ENCODE measurements at regions not wholly inside any gene's neighbourhood (a gene's known extent, or its start where the extent isn't known, plus 50 kb on each side); places are given as distances from the start of the nearest gene placed in this dataset.

DNA sequence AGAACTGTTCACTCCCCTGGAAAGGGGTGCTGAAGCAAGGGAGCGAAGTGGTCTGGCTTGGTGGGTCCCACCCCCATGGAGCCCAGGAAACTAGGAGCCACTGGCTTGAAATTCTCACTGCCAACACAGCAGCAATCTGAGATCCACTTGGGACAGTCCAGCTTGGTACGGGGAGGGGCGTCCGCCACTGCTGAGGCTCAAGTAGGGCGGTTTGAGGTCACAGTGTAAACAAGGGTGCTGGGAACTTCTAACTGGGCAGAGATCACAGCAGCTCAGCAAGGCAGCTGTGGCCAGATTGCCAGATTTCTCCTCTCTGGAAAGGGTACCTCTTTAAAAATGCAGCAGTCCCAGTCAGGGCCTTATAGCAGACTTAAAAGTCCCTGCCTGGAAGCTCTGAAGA, 53.9 kb upstream of the GALNTL6 start:
- Histone ChIP-seq H3K4me3 (no peak overlapping the region), H3K9me3 (replicated peaks) (no peaks in the 10 kb centered on the region), H3K4me1 (no peaks in the 10 kb centered on the region), H3K27me3 (no peaks in the 10 kb centered on the region), H3K27ac (no peak overlapping the region), H3K36me3 (no peaks in the 10 kb centered on the region)
- DNase-seq, result peak in 1 of 2 experiments; percentile 1

DNA sequence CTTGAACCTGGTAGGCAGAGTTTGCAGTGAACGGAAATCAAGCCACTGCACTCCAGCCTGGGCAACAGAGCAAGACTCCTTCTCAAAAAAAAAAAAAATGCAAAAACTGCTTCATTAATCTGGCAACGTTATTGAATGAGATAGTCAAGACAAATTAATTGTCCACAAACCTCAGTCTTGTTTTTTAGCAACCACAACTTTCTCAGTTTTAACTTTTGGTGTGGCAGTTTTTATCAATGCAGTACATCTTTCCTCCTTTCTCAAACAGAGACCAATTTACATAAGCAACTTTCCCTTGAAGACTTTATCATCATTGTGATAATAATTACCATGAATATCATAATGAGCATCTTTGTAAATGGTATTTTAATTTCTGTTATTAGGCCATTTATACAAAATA, 61.7 kb upstream of the GALNTL6 start:
- no peaks in the 10 kb centered on the region for H3K36me3 ChIP-seq
- H3K27ac ChIP-seq, result no peak overlapping the region
- no peaks in the 10 kb centered on the region for H3K27me3 ChIP-seq
- H3K4me3 ChIP-seq, result no peak overlapping the region
- no peaks in the 10 kb centered on the region for H3K9me3 ChIP-seq (replicated peaks)
- DNase-seq, result no peak
- H3K4me1 ChIP-seq, result no peaks in the 10 kb centered on the region

DNA sequence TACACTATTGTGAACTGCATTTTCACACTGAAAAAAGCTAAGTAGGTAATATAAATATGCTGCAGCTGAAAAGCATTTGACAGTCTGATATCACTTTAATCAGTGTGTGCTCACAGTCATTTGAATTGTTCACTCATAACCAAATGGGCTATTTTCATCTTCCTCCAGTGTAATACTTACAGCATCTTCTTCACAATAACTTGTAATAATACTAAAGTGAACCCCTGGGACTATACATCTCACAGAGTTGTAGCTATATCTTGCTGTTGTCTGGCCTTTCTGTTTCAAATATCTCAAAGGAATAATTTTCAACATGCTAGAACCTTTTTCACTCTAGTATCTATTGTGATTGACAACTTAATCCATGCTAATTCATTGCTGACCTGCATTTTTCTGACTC, 66.8 kb upstream of the GALNTL6 start:
- no peaks in the 10 kb centered on the region for H3K9me3 ChIP-seq (replicated peaks)
- no peak overlapping the region for H3K4me3 ChIP-seq
- no peaks in the 10 kb centered on the region for H3K27me3 ChIP-seq
- no peak overlapping the region for H3K27ac ChIP-seq
- no peaks in the 10 kb centered on the region for H3K36me3 ChIP-seq
- H3K4me1 ChIP-seq, result no peaks in the 10 kb centered on the region
- DNase-seq, result no peak

DNA sequence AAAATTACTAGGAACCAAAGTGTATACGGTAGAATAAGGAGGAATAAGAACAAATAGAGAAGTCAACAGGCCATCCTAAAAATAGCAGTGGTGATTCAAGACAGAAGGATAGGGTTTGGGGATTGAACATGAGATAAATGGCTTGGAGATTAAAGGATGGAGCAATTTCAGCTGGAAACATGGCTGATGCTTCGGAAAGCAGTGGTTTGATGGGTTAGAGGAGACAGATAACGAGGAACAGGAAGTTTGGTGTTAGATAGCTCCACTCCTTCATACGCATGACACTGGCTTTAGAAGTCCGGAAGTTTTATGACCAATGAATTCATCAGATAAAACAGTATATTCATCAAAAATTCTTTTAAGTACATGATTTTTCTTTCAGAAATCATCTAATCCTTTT, 70.8 kb upstream of the GALNTL6 start:
- H3K9me3 ChIP-seq (replicated peaks), result no peaks in the 10 kb centered on the region
- no peaks in the 10 kb centered on the region for H3K36me3 ChIP-seq
- H3K4me3 ChIP-seq, result no peak overlapping the region
- H3K4me1 ChIP-seq, result no peaks in the 10 kb centered on the region
- DNase-seq, result no peak
- no peak overlapping the region for H3K27ac ChIP-seq
- H3K27me3 ChIP-seq, result no peaks in the 10 kb centered on the region

DNA sequence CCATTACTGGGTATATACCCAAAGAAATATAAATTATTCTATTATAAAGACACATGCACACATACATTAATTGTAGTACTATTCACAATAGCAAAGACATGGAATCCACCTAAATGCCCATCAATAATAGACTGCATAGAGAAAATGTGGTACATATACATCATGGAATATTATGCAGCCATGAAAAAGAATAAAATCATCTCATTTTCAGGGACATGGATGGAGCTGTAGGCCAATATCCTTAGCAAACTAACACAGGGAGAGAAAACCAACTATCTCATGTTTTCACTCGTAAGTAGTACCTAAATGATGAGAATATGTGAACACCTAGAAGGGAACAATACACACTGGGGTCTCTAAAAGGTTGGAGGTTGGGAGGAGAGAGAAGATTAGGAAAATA, 86.0 kb upstream of the GALNTL6 start:
- no peak for DNase-seq
- Histone ChIP-seq H3K36me3 (no peaks in the 10 kb centered on the region), H3K27ac (no peak overlapping the region), H3K27me3 (no peaks in the 10 kb centered on the region), H3K9me3 (replicated peaks) (no peaks in the 10 kb centered on the region), H3K4me1 (no peaks in the 10 kb centered on the region), H3K4me3 (no peak overlapping the region)

DNA sequence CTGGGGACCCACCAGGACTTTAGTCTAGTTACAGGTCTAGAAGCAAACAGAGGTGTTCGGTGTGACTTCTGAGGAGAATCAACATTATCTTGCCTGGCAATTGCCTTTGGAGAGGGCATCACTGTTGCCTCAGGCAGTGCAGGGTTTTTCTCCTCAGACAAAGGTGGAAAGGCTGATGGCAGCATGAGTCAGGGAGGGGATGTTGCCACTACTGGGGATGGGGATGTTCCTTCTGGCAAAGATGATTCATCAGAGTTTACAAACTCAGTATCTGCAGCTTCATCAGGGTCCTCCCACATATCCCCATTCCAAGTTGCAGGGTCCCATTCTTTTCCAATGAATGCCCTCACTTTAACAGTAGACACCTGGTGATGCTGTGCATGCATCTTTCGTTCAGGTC, 91.3 kb upstream of the GALNTL6 start:
- no peak for DNase-seq
- H3K27me3 ChIP-seq, result no peaks in the 10 kb centered on the region
- no peaks in the 10 kb centered on the region for H3K36me3 ChIP-seq
- H3K9me3 ChIP-seq (replicated peaks), result no peaks in the 10 kb centered on the region
- no peak overlapping the region for H3K27ac ChIP-seq
- H3K4me3 ChIP-seq, result no peak overlapping the region
- H3K4me1 ChIP-seq, result no peaks in the 10 kb centered on the region

DNA sequence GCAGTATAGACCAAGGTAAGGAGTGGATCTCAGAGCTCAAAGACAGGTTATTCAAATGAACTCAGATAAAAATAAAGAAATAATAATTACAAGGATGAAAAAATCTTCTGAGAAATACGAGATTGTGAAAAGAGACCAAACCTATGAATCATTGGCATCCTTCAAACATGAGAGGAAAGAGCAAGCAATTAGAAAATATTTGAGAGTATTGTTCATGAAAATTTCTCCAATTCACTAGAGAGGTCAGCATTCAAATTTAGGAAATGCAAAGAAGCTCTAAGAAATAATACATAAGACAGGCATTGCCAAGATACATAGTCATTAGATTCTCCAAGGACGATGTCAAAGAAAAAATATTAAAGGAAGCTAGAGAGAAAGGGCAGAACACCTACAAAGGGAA, 93.5 kb upstream of the GALNTL6 start:
- H3K9me3 ChIP-seq (replicated peaks), result no peaks in the 10 kb centered on the region
- H3K27me3 ChIP-seq, result no peaks in the 10 kb centered on the region
- H3K27ac ChIP-seq, result no peak overlapping the region
- H3K4me3 ChIP-seq, result no peak overlapping the region
- H3K4me1 ChIP-seq, result no peaks in the 10 kb centered on the region
- H3K36me3 ChIP-seq, result no peaks in the 10 kb centered on the region
- DNase-seq, result no peak

DNA sequence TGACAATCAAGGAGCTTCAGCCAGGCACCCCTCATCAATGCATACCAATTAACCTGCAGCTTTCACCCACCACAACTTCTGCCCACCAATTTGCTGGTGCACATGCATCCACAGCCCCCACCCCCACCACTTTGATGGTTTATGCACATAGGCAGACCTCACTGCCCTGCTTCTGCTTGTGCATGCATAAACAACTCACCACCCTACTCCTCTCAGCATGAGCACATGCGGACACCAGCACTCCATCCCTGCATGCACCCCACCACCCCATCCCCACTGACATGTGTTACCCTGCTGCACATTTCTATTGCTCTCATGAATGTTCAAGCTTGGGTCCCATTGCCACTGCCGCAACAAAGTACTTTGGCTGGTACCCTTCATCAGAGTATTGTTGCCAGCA, 94.5 kb upstream of the GALNTL6 start:
- Histone ChIP-seq H3K36me3 (no peaks in the 10 kb centered on the region), H3K9me3 (replicated peaks) (no peaks in the 10 kb centered on the region), H3K4me1 (no peaks in the 10 kb centered on the region), H3K27ac (no peak overlapping the region), H3K4me3 (no peak overlapping the region), H3K27me3 (no peaks in the 10 kb centered on the region)
- no peak for DNase-seq

DNA sequence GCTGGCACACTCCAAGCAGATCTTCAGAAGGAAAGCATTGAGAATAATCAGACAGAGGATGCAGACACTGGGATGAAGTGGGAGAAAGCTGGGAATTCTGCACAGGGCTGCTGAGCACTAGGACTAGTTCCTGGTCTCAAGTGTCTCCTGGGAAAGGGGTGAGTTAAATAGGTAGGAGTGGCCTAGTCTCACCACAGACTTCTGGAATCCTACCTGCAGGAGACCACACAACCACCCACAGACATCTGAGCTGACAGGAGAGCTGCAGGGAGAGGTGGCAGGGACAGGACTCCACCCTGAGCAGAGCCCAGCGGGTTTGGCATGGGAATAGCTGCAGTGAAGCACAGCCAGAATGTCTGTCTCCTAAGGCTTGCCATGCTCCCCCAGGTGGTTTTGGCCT, 95.1 kb upstream of the GALNTL6 start:
- no peaks in the 10 kb centered on the region for H3K27me3 ChIP-seq
- H3K27ac ChIP-seq, result no peak overlapping the region
- H3K4me3 ChIP-seq, result no peak overlapping the region
- H3K36me3 ChIP-seq, result no peaks in the 10 kb centered on the region
- H3K9me3 ChIP-seq (replicated peaks), result no peaks in the 10 kb centered on the region
- no peak for DNase-seq
- no peaks in the 10 kb centered on the region for H3K4me1 ChIP-seq

DNA sequence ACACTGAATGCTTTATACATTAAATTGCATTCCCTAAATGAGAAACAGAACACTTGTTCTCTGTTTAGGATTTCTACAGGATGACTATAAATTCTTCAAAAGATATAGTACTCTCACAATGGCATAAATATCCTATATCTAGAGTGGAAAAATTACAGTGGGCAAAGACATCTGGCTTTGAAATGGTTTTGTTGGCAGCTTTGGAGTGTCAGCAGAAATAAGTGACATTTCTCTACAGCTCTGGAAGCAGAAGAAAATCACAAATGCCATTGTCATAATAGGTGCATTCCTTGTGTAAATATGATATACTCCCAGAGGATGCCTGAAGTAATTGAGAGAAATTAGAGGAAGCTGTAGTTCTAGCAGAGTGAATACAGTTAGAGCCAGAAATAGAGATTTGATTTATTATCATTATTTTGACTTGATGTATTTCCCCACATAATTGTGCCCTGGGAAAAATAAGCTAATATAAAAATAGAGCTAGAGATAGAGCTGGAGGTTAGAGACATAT, 95.9 kb upstream of the GALNTL6 start:
- H3K27ac ChIP-seq, result no peak overlapping the region
- no peaks in the 10 kb centered on the region for H3K36me3 ChIP-seq
- H3K27me3 ChIP-seq, result no peaks in the 10 kb centered on the region
- no peak for DNase-seq
- H3K4me3 ChIP-seq, result no peak overlapping the region
- H3K9me3 ChIP-seq (replicated peaks), result no peaks in the 10 kb centered on the region
- H3K4me1 ChIP-seq, result no peaks in the 10 kb centered on the region

DNA sequence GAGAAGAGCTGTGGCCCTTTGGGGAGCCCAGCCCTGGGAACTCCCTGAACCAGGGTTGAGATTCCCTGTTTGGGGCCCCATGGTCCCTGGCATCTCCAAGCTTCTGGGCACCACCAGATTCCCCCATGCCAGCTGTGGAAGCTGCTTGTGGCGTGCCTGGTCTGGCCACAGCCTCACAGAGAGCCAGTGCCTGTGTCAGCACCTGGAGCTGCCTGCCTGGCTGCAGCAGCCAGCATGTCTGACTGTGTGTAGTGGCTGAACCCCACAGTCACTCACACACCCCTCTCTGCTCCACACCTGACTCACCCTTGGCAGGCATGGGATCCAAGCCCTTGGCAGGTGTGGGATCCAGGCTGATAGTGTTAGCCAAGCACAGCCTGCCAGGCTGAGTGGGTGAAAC, 97.2 kb upstream of the GALNTL6 start:
- H3K4me1 ChIP-seq, result no peaks in the 10 kb centered on the region
- no peak overlapping the region for H3K27ac ChIP-seq
- no peaks in the 10 kb centered on the region for H3K9me3 ChIP-seq (replicated peaks)
- H3K36me3 ChIP-seq, result no peaks in the 10 kb centered on the region
- no peak for DNase-seq
- no peak overlapping the region for H3K4me3 ChIP-seq
- no peaks in the 10 kb centered on the region for H3K27me3 ChIP-seq

DNA sequence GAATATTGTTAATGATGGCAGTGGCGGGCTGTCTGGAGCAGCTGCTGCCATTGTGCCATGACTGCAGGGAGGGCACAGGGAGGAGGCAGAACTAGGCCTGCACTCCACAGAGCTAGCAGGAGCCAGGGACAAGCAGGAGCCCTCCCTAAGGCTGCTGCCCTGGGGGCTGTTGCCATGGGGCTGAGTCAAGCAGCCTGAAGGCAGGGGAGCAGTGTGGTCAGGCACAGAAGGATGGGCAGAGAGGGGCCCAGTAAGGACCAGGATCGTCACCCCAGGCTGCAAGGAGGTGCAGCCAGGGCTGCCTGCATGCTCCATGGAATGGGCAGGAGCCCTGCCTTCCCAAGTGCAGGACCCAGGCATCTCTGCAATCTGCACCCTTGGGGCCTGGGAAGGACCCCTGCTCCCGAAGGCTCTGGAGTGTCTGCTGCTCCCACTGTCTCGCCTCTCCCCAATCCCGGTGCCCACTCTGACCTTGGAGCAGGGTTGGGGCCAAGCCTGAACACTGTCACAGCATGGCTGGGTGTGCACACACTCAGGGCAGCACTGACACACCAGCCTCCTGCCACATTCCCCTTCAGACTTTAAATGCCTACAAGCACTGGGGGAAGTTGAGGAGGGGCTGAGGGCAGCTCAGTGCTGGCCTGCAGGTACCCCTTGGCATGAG, 98.3 kb upstream of the GALNTL6 start:
- no peak for DNase-seq
- no peaks in the 10 kb centered on the region for H3K9me3 ChIP-seq (replicated peaks)

DNA sequence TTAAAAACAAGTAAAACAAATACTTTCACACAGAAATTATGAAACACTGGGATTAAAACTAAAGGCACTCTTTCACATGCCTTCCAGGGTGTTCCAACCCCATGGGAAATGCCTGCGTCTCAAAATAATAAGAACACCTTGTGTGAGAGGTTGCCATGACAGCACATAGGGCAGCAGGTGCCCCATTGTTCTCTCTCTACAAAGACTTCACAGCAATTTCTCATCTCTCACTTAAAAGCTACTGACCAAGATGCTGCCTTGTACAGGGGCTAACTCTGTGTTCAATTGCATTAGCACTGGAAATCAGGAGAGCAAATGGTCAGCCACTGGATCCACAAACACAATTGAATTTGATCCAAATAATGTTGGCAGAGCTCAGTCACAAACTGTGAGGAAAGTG, 102.5 kb upstream of the GALNTL6 start:
- no peak overlapping the region for H3K4me3 ChIP-seq
- H3K27me3 ChIP-seq, result no peaks in the 10 kb centered on the region
- H3K27ac ChIP-seq, result no peak overlapping the region
- H3K9me3 ChIP-seq (replicated peaks), result no peaks in the 10 kb centered on the region
- no peaks in the 10 kb centered on the region for H3K36me3 ChIP-seq
- no peaks in the 10 kb centered on the region for H3K4me1 ChIP-seq
- DNase-seq, result no peak

More for the DNA sequence above, 98.3 kb upstream of the GALNTL6 start:
- Histone ChIP-seq H3K4me1 (no peaks in the 10 kb centered on the region), H3K27ac (no peak overlapping the region), H3K36me3 (no peaks in the 10 kb centered on the region), H3K27me3 (no peaks in the 10 kb centered on the region), H3K4me3 (no peak overlapping the region)

DNA sequence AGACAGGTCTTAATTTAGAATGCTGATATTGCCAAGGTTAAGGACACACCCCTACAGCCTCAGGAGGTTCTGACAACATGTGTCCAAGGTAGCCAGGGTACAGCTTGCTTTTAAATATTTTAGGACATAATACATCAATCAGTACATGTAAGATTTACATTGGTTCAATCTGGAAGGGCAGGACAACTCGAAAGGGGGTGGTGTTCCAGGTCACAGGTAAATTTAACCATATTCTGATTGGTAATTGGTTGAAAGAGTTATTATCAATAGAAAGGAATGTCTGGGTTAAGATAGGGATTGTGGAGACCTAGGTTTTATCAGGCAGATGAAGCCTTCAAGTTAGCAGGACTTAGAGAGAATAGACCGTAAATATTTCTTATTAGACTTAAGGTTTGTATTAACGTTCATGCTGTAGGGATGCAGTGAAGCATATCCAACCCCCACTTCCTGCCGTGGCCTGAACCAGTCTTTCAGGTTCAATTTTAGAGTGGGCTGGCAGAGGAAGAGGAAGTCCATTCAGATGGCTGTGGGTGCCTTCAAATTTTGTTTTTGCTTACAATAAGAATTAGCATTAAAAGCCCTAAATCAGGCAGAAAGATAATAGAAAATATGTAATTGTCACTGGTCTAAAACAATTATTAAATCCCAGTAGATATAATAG, 136.5 kb upstream of the GALNTL6 start:
- Histone ChIP-seq H3K27me3 (no peaks in the 10 kb centered on the region), H3K27ac (no peak overlapping the region), H3K36me3 (no peaks in the 10 kb centered on the region), H3K4me1 (no peaks in the 10 kb centered on the region), H3K4me3 (no peak overlapping the region), H3K9me3 (replicated peaks) (no peaks in the 10 kb centered on the region)
- DNase-seq, result no peak

DNA sequence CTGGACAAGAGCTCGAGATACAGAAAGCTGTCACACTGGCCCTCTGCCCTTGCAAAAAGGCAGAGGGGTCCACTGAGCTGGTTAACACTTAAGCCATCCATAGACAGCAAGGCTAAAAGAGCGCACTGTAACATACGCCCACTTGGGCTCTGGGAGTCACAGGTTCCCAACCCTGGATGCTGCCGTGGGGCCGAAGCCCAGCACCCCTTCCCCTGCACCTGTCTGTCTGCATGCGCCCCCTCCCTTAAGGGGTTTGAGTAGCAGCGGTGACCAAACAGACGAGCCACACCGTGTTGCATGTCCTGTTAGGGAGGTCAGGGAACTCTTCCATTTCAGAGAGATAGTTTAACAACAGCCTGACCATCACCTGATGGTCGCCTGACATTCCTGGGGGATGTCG, 138.4 kb upstream of the GALNTL6 start:
- Histone ChIP-seq H3K36me3 (no peaks in the 10 kb centered on the region), H3K27me3 (no peaks in the 10 kb centered on the region), H3K4me3 (no peak overlapping the region), H3K9me3 (replicated peaks) (no peaks in the 10 kb centered on the region), H3K27ac (no peak overlapping the region), H3K4me1 (no peaks in the 10 kb centered on the region)
- no peak for DNase-seq

DNA sequence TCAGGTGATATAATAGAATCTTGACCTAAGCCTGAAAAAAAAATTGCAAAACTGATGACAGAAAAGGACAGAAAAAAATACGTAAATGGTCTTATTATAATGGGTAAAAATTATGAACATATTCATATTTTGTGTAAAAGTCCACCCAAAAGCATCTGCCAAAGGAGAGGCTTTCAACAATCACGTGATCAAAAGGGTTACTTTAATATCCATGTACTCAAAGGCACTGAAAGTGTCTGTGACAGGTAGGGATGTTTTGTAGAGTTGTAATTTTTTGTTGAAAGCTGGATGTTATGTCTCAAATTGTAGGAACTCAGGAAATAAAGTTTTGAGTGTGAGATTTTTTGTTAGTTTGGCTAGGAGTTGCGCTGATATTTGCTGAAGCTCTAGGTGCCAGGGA, 144.8 kb upstream of the GALNTL6 start:
- Histone ChIP-seq H3K36me3 (no peaks in the 10 kb centered on the region), H3K27me3 (no peaks in the 10 kb centered on the region), H3K4me1 (no peaks in the 10 kb centered on the region), H3K27ac (no peak overlapping the region), H3K4me3 (no peak overlapping the region), H3K9me3 (replicated peaks) (no peaks in the 10 kb centered on the region)
- DNase-seq, result no peak

All from SJCRH30 (cell line).